ENCODE measurements at regions not wholly inside any gene's neighbourhood (a gene's known extent, or its start where the extent isn't known, plus 50 kb on each side); places are given as distances from the start of the nearest gene placed in this dataset.

DNA sequence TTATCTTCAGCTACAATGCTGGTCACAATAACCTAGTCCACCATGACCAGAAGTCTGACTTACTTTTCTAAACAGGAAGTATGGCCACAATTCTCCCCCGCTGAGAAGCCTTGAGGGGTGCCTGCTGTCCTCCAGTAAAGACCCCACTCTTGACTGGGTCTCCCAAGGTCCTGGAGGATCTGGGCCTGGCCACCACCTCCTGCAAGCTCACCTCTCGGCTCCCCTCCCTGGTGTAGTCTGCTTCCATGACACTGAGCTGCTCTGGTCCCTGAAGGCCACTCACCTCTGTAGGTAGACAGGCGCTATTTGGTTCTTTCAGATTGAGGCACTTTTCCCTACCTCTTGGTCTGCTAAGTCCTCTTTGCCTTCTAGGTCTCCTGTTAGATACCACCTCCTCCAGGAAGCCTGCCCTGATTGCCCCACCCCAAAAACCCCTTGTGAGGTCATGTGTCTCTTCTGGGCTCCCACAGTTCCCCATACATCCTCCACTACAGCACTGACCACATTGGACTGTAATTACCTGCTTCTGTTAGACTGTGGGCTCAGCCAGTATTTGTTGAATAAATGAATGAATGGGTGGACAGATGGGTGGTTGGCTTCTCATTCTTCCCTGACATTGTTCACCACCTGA, 62.6 kb upstream of the IER5L start:
- H3K23me2 ChIP-seq (ENCODE audit: low read depth, low read length), result no peaks in the 10 kb centered on the region
- DNase-seq (ENCODE audit: low read depth in 1 of 2, low spot score in 2 of 2) (no peak), FAIRE-seq (no peak)
- H3K79me2 ChIP-seq (ENCODE audit: control insufficient read depth in 1 of 2, insufficient read depth in 2 of 2, low read length in 2 of 2), result no peaks in the 10 kb centered on the region
- TF ChIP-seq HDAC6 (IDR thresholded peaks at IDR 0.05; ENCODE audit: low read depth, low read length) (no peak), EZH2 (IDR thresholded peaks at IDR 0.05; ENCODE audit: low read depth, low read length, severe bottlenecking) (no peak), TAF1 (IDR thresholded peaks at IDR 0.05; ENCODE audit: low read depth, low read length) (no peak), FOSL1 (IDR thresholded peaks at IDR 0.05; ENCODE audit: insufficient read depth, low read depth, low read length) (no peak), PHF8 (conservative IDR thresholded peaks at IDR 0.05; ENCODE audit: low read depth, low read length) (no peak), TBP (IDR thresholded peaks at IDR 0.05; ENCODE audit: low read depth, low read length) (no peak), MAFK (IDR thresholded peaks at IDR 0.05; ENCODE audit: low read depth, low read length) (no peak), SIRT6 (IDR thresholded peaks at IDR 0.05; ENCODE audit: low read length) (no peak)
- TF ChIP-seq, protein P1, sequence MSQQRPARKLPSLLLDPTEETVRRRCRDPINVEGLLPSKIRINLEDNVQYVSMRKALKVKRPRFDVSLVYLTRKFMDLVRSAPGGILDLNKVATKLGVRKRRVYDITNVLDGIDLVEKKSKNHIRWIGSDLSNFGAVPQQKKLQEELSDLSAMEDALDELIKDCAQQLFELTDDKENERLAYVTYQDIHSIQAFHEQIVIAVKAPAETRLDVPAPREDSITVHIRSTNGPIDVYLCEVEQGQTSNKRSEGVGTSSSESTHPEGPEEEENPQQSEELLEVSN (IDR thresholded peaks at IDR 0.05), result no peak
- TF ChIP-seq, protein P2, sequence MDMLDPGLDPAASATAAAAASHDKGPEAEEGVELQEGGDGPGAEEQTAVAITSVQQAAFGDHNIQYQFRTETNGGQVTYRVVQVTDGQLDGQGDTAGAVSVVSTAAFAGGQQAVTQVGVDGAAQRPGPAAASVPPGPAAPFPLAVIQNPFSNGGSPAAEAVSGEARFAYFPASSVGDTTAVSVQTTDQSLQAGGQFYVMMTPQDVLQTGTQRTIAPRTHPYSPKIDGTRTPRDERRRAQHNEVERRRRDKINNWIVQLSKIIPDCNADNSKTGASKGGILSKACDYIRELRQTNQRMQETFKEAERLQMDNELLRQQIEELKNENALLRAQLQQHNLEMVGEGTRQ (IDR thresholded peaks at IDR 0.05; ENCODE audit: low read length), result no peak
- no peaks in the 10 kb centered on the region for H3K36me3 ChIP-seq (ENCODE audit: control insufficient read depth in 2 of 4, insufficient read depth in 4 of 4, low read length in 3 of 4)
- H2BK5ac ChIP-seq (ENCODE audit: low read depth, low read length), result no peak overlapping the region
- H3K23ac ChIP-seq (ENCODE audit: insufficient read length), result no peak overlapping the region
- H4K8ac ChIP-seq (ENCODE audit: extremely low read depth, insufficient read depth, low read length), result no peak overlapping the region
- H3K56ac ChIP-seq (replicated peaks; ENCODE audit: insufficient read length, low read depth, low read length), result no peak overlapping the region
- H3K18ac ChIP-seq (ENCODE audit: extremely low read depth, low read length), result no peak overlapping the region
- no peaks in the 10 kb centered on the region for H3K79me1 ChIP-seq (ENCODE audit: low read depth, low read length)
- no peak overlapping the region for H3K9ac ChIP-seq (replicated peaks in 1 of 4; ENCODE audit: extremely low read depth in 1 of 4, low read depth in 3 of 4, low read length in 3 of 4)
- H2AFZ ChIP-seq (ENCODE audit: low read length), result no peak overlapping the region
- ChIA-PET POLR2A (ENCODE audit: partially characterized antibody) (interaction anchor here (1.0 to 2.2 kb wide), 2 partner anchors 19 to 62 kb away, joined by 3 to 7 read pairs; partner anchors contain the start of gene IER5L), CTCF (ENCODE audit: partially characterized antibody) (interaction anchor here (1.0 to 2.9 kb wide), 5 partner anchors 11 to 138 kb away, joined by 3 to 10 read pairs (median 8); no protein-coding TSS in a partner anchor)
- no peak overlapping the region for H4K91ac ChIP-seq (replicated peaks; ENCODE audit: insufficient read length, low read length)
- no peak overlapping the region for H2BK20ac ChIP-seq (ENCODE audit: low read length)
- H3K4me2 ChIP-seq (ENCODE audit: insufficient read depth in 1 of 2, low read depth in 2 of 2, low read length in 2 of 2), result no peak overlapping the region
- H3K4me1 ChIP-seq (replicated peaks in 1 of 4; ENCODE audit: control insufficient read depth in 3 of 4, insufficient read depth in 4 of 4, low read length in 3 of 4), result peaks cover 0 to 17% (median 4%) of the 10 kb centered on the region in 4 experiments; a peak in 6 of 7 replicates
- H3K27ac ChIP-seq (ENCODE audit: low read depth, low read length), result no peak overlapping the region
- no peak overlapping the region for H2BK15ac ChIP-seq (ENCODE audit: low read length)
- H2BK120ac ChIP-seq (replicated peaks; ENCODE audit: low read depth, low read length), result no peak overlapping the region
- H3K4me3 ChIP-seq (ENCODE audit: extremely low read depth in 1 of 4, insufficient read depth in 2 of 4, low read depth in 3 of 4, low read length in 4 of 4), result no peak overlapping the region
- H3K4ac ChIP-seq (replicated peaks; ENCODE audit: insufficient read length, low read depth, low read length), result no peak overlapping the region
- no peak overlapping the region for H2AK5ac ChIP-seq (ENCODE audit: low read depth, low read length)
- peaks cover 0 to 2% of the 10 kb centered on the region in 2 experiments for H4K20me1 ChIP-seq (replicated peaks in 1 of 2; ENCODE audit: control insufficient read depth in 1 of 2, insufficient read depth in 2 of 2, low read length in 2 of 2)
- H3K9me3 ChIP-seq (ENCODE audit: insufficient read depth in 2 of 2, low read depth in 1 of 2, low read length in 1 of 2), result no peaks in the 10 kb centered on the region
- no peak overlapping the region for H2BK12ac ChIP-seq (ENCODE audit: low read depth, low read length)
- H4K5ac ChIP-seq (ENCODE audit: insufficient read length, low read depth, low read length), result no peak overlapping the region
- H3K14ac ChIP-seq (ENCODE audit: insufficient read length), result no peak overlapping the region
- peaks cover 0 to 4% (median 0%) of the 10 kb centered on the region in 4 experiments; a peak in 2 of 7 replicates for H3K27me3 ChIP-seq (replicated peaks in 1 of 4; ENCODE audit: control insufficient read depth in 3 of 4, extremely low read depth in 1 of 4, insufficient read depth in 3 of 4, low read length in 3 of 4)
- WGBS, 2 experiments (ENCODE audit: extremely low coverage in 1 of 2, insufficient coverage in 1 of 2, insufficient read length in 1 of 2, insufficient replicate concordance in 2 of 2, low coverage in 1 of 2, low lambda C conversion rate in 2 of 2, missing lambda C conversion rate in 1 of 2), result 78% methylated on average over 3 of the region's 3 CpGs; no CpG with 5 or more reads in 1 of the 2 experiments
